Astrocyte of the cerebellum (primary cell): ENCODE measurements at regions not wholly inside any gene's neighbourhood (a gene's known extent, or its start where the extent isn't known, plus 50 kb on each side); places are given as distances from the start of the nearest gene placed in this dataset.
"Not testable (repeated sequence)": the region's sequence is repeated elsewhere in the genome, so short reads cannot be mapped to it uniquely, and the experiment has no call there.

Source experiments
- DNase-seq: peaks from one replicate; pipeline ENCODE4 v3.0.0-alpha.2; 2011; ENCODE audit warnings: low read depth
- H3K4me3 ChIP-seq: 2 replicates; pipeline ENCODE4 v1.5.1; 2011; ENCODE audit warnings: mild to moderate bottlenecking, low read depth, low read length, moderate library complexity
- in situ Hi-C: cut with HindIII; loops from 2 replicates; pipeline ENCODE4 v1.10.0; 2017; ENCODE audit warnings: low sequenced_read_pairs
- TF ChIP-seq, protein P1 (sequence below): IDR thresholded peaks from 2 replicates; pipeline ENCODE4 v1.5.1; 2012; ENCODE audit warnings: low read length, low read depth, moderate library complexity, mild to moderate bottlenecking; ENCODE audit errors: missing control alignments

DNA sequence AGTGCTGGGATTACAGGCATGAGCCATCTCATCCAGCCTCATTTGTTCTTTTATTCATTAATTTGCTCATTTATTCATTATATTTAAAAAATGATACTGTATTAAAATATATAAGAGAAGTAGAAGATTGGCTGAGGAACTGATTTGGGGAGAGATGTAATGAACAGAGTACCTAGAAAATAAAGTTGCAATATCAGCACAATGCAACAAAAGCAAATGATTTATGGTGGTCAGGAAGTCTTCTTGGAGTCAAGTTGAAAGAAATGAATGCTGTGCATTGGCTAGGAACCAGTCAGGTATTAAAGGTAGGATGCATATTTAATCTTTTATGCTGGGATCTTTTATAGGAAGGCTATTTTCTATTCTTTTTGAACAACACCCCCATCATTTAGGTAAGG lies 152.2 kb downstream of the C3orf38 start:
- DNase-seq, result no peak
- TF ChIP-seq, protein P1, sequence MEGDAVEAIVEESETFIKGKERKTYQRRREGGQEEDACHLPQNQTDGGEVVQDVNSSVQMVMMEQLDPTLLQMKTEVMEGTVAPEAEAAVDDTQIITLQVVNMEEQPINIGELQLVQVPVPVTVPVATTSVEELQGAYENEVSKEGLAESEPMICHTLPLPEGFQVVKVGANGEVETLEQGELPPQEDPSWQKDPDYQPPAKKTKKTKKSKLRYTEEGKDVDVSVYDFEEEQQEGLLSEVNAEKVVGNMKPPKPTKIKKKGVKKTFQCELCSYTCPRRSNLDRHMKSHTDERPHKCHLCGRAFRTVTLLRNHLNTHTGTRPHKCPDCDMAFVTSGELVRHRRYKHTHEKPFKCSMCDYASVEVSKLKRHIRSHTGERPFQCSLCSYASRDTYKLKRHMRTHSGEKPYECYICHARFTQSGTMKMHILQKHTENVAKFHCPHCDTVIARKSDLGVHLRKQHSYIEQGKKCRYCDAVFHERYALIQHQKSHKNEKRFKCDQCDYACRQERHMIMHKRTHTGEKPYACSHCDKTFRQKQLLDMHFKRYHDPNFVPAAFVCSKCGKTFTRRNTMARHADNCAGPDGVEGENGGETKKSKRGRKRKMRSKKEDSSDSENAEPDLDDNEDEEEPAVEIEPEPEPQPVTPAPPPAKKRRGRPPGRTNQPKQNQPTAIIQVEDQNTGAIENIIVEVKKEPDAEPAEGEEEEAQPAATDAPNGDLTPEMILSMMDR, result no peak
- in situ Hi-C loops, result no loop called here
- no peak overlapping the region for H3K4me3 ChIP-seq

DNA sequence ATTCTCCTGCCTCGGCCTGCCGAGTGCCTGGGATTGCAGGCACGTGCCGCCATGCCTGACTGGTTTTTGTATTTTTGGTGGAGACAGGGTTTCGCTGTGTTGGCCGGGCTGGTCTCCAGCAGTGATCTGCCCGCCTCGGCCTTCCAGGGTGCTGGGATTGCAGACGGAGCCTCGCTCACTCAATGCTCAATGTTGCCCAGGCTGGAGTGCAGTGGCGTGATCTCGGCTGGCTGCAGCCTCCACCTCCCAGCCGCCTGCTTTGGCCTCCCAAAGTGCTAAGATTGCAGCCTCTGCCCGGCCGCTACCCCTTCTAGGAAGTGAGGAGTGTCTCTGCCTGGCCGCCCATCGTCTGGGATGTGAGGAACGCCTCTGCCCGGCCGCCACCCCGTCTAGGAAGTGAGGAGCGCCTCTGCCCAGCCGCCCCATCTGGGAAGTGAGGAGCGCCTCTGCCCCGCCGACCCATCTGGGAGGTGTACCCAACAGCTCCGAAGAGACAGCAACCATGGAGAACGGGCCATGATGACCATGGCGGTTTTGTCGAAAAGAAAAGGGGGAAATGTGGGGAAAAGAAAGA lies 153.7 kb downstream of the C3orf38 start:
- H3K4me3 ChIP-seq, DNase-seq, in situ Hi-C loops: not testable (repeated sequence)

DNA sequence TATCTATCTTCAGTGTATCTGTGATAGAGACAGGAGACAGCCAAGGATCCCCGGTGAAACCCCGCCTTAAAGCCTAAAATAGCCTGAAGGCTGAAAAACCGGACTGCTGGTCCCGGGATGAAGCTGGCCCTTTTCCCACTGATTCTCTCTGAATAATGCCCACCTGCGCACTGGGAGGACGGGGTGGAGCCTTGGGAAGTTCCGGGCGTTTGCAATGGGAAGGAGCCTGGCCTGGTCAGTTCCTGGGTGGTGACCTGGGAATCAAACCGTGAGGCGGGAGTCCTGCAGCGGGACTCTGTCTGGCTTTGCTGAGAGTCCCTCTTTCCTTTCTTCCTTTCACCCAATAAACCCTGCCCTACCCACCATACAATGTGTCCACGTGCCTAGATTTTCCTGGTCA lies 157.9 kb downstream of the C3orf38 start:
- no peak overlapping the region for H3K4me3 ChIP-seq
- TF ChIP-seq, protein P1, result no peak
- no peak for DNase-seq
- in situ Hi-C loops, result no loop called here

DNA sequence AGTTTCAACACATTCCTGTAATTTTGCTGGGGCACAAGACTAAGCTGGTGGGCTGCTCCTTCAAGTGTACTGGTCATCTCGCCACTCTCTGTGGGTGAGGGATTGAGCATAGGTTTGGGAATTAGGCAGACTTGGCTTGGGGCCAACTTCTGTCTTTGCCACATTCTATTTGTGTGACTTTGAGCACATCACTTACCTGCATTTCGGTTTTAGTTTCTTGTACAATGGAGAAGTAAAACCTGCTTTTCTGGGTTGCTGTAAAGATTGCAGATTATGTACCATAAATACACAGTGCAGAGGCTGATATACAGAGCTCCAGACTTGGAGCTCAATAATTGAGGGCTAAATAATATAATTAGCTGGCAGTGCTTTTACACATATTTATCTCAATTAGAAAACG lies 162.1 kb downstream of the C3orf38 start:
- TF ChIP-seq, protein P1, result no peak
- H3K4me3 ChIP-seq, result no peak overlapping the region
- in situ Hi-C loops, result no loop called here
- DNase-seq, result no peak

DNA sequence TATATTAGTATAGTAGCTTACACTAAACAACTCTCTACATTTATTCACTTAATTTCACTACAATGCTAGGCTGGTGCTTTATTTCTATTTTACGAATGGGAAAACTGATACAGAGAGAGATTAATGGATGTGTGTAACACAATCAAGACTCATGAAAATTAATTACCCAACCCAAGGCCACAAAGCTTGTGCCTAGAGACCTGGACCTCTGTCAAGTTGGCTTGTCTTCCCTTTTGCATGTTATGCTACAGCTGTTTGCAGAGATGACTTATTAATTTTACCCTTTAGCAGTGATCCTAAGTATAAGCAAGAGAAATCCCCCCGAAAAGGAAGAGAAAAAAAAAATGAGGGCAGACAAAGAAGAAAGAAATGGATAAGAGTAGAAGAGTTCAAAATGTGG lies 162.5 kb downstream of the C3orf38 start:
- in situ Hi-C loops, result no loop called here
- no peak overlapping the region for H3K4me3 ChIP-seq
- TF ChIP-seq, protein P1, result no peak
- no peak for DNase-seq

DNA sequence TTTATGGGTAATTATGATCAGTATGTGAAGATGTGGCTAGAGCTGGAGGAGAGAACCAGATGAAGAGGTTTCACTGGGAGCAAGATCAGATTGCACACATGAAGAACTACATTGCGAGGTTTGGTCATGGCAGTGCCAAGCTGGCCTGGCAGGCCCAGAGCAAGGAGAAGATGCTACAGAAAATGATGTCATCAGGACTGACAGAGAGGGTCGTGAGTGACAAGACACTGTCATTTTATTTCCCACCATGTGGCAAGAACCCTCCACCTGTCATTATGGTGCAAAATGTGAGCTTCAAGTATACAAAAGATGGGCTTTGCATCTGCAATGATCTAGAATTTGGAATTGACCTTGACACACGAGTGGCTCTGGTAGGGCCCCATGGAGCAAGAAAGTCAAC lies 168.3 kb downstream of the C3orf38 start:
- H3K4me3 ChIP-seq, result no peak overlapping the region
- in situ Hi-C loops, result no loop called here
- TF ChIP-seq, protein P1, result no peak
- no peak for DNase-seq

DNA sequence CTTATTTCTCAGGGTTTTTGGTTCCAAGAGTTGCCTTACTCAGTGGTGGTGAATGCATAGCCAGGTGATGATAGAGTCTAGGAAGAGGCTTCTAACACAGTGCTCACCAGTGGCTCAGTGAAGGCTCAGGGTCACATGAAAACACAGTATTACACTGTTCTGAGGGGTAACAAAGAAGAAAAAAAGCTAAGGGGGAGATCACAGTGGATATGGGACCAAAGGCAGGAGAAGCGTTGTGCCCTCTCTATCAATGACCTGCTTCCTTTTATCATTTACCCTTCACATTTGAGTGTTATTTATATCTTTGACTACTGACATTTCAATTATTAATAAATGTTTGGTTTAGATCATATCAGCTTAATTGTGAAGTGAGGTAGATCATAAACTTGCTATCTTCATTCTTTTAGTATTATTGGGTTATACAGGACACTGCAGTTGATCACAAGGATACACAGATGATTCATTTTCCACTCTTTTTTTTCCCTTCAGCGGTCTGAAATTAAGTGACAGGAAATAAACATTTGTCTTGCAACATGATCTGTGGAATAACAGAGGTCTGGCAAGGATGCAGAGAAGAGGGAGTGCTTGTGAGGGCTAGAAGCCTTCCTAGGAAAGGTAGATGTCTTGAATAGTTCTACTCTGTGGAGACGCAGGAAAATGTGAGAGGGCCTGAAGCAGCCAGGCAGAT lies 171.7 kb downstream of the C3orf38 start:
- TF ChIP-seq, protein P1, result no peak
- in situ Hi-C loops, result no loop called here
- no peak overlapping the region for H3K4me3 ChIP-seq
- DNase-seq, result no peak
